Esophagus squamous epithelium (tissue), 5 donors: ENCODE measurements at regions not wholly inside any gene's neighbourhood (a gene's known extent, or its start where the extent isn't known, plus 50 kb on each side); places are given as distances from the start of the nearest gene placed in this dataset.
A peak's percentile ranks its signal among the peaks of the same experiment; 100 is the strongest.

Experiments
- DNase-seq: peaks from one replicate; lab custom pipeline; 2025; lab: John Stamatoyannopoulos, UW
- H3K27ac ChIP-seq, 4 donors: fragments of 200-600 bp; sonication (generic); one replicate each; pipeline ENCODE4 v1.5.1; 2016 to 2019; ENCODE audit warnings: mild to moderate bottlenecking in 1 of 4
- H3K27me3 ChIP-seq, 4 donors: fragments of 200-600 bp; sonication (generic); 1 replicate in 3 of 4; 2 replicates in 1 of 4; pipeline versions ENCODE4 v1.5.1 to v1.6.0; 2017 to 2021; ENCODE audit warnings: antibody characterized with exemption in 1 of 4
- H3K36me3 ChIP-seq, 3 donors: fragments of 200-600 bp; sonication (generic); one replicate each; pipeline ENCODE4 v1.5.1; 2016 to 2019
- H3K4me1 ChIP-seq, 3 donors: fragments of 200-600 bp; sonication (generic); one replicate each; pipeline ENCODE4 v1.5.1; 2017 to 2019
- H3K4me3 ChIP-seq, 4 donors: fragments of 200-600 bp; sonication (generic); 1 replicate in 3 of 4; 2 replicates in 1 of 4; pipeline ENCODE4 v1.5.1; 2016 to 2019; ENCODE audit warnings: mild to moderate bottlenecking in 2 of 4, moderate library complexity in 1 of 4
- H3K9me3 ChIP-seq, 3 donors: fragments of 200-600 bp; sonication (generic); one replicate each; pipeline ENCODE4 v1.5.1; 2016 to 2019
- CTCF ChIP-seq, 6 experiments: fragments of 450-650 bp in 4 of 6; fragments of 200-600 bp in 2 of 6; sonication (generic) in 2 of 6; IDR thresholded peaks; one replicate each; pipeline ENCODE4 v1.5.1; 2016 to 2019; ENCODE audit warnings: antibody characterized with exemption in 6 of 6, mild to moderate bottlenecking in 4 of 6, moderate library complexity in 4 of 6
- POLR2A ChIP-seq, 4 donors: fragments of 450-650 bp; IDR thresholded peaks; one replicate each; pipeline ENCODE4 v1.6.1; 2017; ENCODE audit warnings: antibody characterized with exemption in 4 of 4, mild to moderate bottlenecking in 4 of 4, moderate library complexity in 3 of 4
- WGBS, 2 donors: methylation state at CpG; one replicate each; pipeline ENCODE4 v1.1.5; 2018; 5-methylcytosine and 5-hydroxymethylcytosine counted together
- intact Hi-C: fragments of 100-400 bp; cut with DNase I; formaldehyde crosslinking; loops from one replicate; pipeline ENCODE4 v1.15.0; 2022
- donor health status: DM: yes; HTN: yes; CAD: no.

- H3K27me3 ChIP-seq = peaks cover 0 to 11% (median 0%) of the 10 kb centered on the region in 4 donors
- H3K9me3 ChIP-seq = no peaks in the 10 kb centered on the region
- H3K36me3 ChIP-seq = no peaks in the 10 kb centered on the region
- H3K4me1 ChIP-seq = peaks cover 5 to 36% (median 17%) of the 10 kb centered on the region in 3 donors
- WGBS, 2 donors = 56 to 57% methylated on average over 11 of the region's 13 CpGs
- no peak overlapping the region for H3K4me3 ChIP-seq
- no peak for DNase-seq
- H3K27ac ChIP-seq = no peak overlapping the region
- intact Hi-C loops = no loop called here
- TF ChIP-seq POLR2A (IDR thresholded peaks at IDR 0.05) = no peak
- TF ChIP-seq CTCF (IDR thresholded peaks at IDR 0.05) = no peak
These were observed 64.2 kb downstream of the RASSF10 start for GRCh38 chr11:13073119-13073981.

- Histone ChIP-seq H3K27me3 (peaks cover 0 to 11% (median 0%) of the 10 kb centered on the region in 4 donors), H3K4me3 (no peak overlapping the region), H3K36me3 (no peaks in the 10 kb centered on the region), H3K9me3 (no peaks in the 10 kb centered on the region), H3K27ac (no peak overlapping the region), H3K4me1 (peaks cover 5 to 36% (median 17%) of the 10 kb centered on the region in 3 donors)
- intact Hi-C loops = no loop called here
- 69 to 85% methylated on average over 6 of the region's 6 CpGs for WGBS, 2 donors
- no peak for TF ChIP-seq CTCF (IDR thresholded peaks at IDR 0.05)
- TF ChIP-seq POLR2A (IDR thresholded peaks at IDR 0.05) = no peak
- DNase-seq = no peak
These were observed 65.8 kb downstream of the RASSF10 start for GRCh38 chr11:13074714-13075464.

- Histone ChIP-seq H3K9me3 (no peaks in the 10 kb centered on the region), H3K4me3 (no peak overlapping the region), H3K4me1 (peaks cover 5 to 36% (median 17%) of the 10 kb centered on the region in 3 donors), H3K27me3 (peaks cover 0 to 17% (median 0%) of the 10 kb centered on the region in 4 donors), H3K27ac (peak overlapping the region in 3 of 4 donors; percentile 22 to 75 (median 29)), H3K36me3 (no peaks in the 10 kb centered on the region)
- intact Hi-C loops = no loop called here
- 37 to 57% methylated on average over 2 of the region's 2 CpGs for WGBS, 2 donors
- TF ChIP-seq CTCF (IDR thresholded peaks at IDR 0.05) (no peak), POLR2A (IDR thresholded peaks at IDR 0.05) (no peak)
- no peak for DNase-seq
These were observed 67.8 kb downstream of the RASSF10 start for GRCh38 chr11:13076961-13077360.

GRCh38 chr11:13080861-13081260 is 71.7 kb downstream of the RASSF10 start:
- Histone ChIP-seq H3K27ac (no peak overlapping the region), H3K9me3 (no peaks in the 10 kb centered on the region), H3K27me3 (peaks cover 0 to 26% (median 0%) of the 10 kb centered on the region in 4 donors), H3K36me3 (no peaks in the 10 kb centered on the region), H3K4me3 (no peak overlapping the region), H3K4me1 (peaks cover 5 to 19% (median 12%) of the 10 kb centered on the region in 3 donors)
- DNase-seq = no peak
- no peak for TF ChIP-seq CTCF (IDR thresholded peaks at IDR 0.05)
- TF ChIP-seq POLR2A (IDR thresholded peaks at IDR 0.05) = no peak
- intact Hi-C loops = no loop called here
- 78 to 91% methylated on average over 8 of the region's 8 CpGs for WGBS, 2 donors

GRCh38 chr11:13082588-13082987 is 73.5 kb downstream of the RASSF10 start:
- Histone ChIP-seq H3K27ac (no peak overlapping the region), H3K9me3 (no peaks in the 10 kb centered on the region), H3K4me3 (no peak overlapping the region), H3K36me3 (no peaks in the 10 kb centered on the region), H3K27me3 (peaks cover 0 to 15% (median 0%) of the 10 kb centered on the region in 4 donors), H3K4me1 (peaks cover 0 to 2% (median 0%) of the 10 kb centered on the region in 3 donors)
- DNase-seq = no peak
- intact Hi-C loops = no loop called here
- WGBS, 2 donors = no CpG with 5 or more reads among the region's 1 CpG
- TF ChIP-seq CTCF (IDR thresholded peaks at IDR 0.05) = no peak
- TF ChIP-seq POLR2A (IDR thresholded peaks at IDR 0.05) = no peak
